CD4-positive, CD25-positive, alpha-beta regulatory T cell (primary cell): ENCODE measurements at regions not wholly inside any gene's neighbourhood (a gene's known extent, or its start where the extent isn't known, plus 50 kb on each side); places are given as distances from the start of the nearest gene placed in this dataset.

Experiments
- ATAC-seq, 2 donors: fragments of 150-1000 bp; cut with Tn5 transposase; one replicate each; pipeline ENCODE4 v1.10.0; 2021; ENCODE audit warnings: low read depth in 2 of 2, moderate number of reproducible peaks in 2 of 2, moderate library complexity in 1 of 2
- DNase-seq, 3 donors: peaks; one replicate each; pipeline versions ENCODE4 v3.0.0 to v3.0.0-alpha.2; 2012 to 2022; ENCODE audit warnings: mixed read lengths in 1 of 3
- H3K27ac ChIP-seq: one replicate; pipeline ENCODE4 v1.7.0; 2013; ENCODE audit warnings: mild to moderate bottlenecking, low read length; ENCODE audit not compliant: insufficient read depth, poor library complexity, severe bottlenecking
- H3K27me3 ChIP-seq: one replicate; pipeline ENCODE4 v1.7.0; 2013; ENCODE audit warnings: low read length; ENCODE audit not compliant: control insufficient read depth, insufficient read depth
- H3K36me3 ChIP-seq: one replicate; pipeline ENCODE4 v1.7.0; 2013; ENCODE audit warnings: mild to moderate bottlenecking, low read length, moderate library complexity; ENCODE audit not compliant: control insufficient read depth, insufficient read depth
- H3K4me1 ChIP-seq: 2 replicates; pipeline ENCODE4 v1.7.0; 2013; ENCODE audit warnings: mild to moderate bottlenecking, low read length; ENCODE audit not compliant: insufficient read depth, control insufficient read depth, poor library complexity, severe bottlenecking
- H3K4me3 ChIP-seq: one replicate; pipeline ENCODE4 v1.7.0; 2013; ENCODE audit warnings: low read depth, mild to moderate bottlenecking, low read length, moderate library complexity
- H3K9me3 ChIP-seq, 2 experiments: 1 replicate in 1 of 2; 2 replicates in 1 of 2; pipeline ENCODE4 v1.7.0; 2013; ENCODE audit warnings: low read length in 2 of 2, mild to moderate bottlenecking in 1 of 2, moderate library complexity in 1 of 2; ENCODE audit not compliant: control insufficient read depth in 2 of 2
- H3K27ac Mint-ChIP-seq, 3 donors: one replicate each; pipeline ENCODE4 v1.8.0; 2020 to 2022; ENCODE audit warnings: mild to moderate bottlenecking in 3 of 3, mixed read lengths in 3 of 3, moderate library complexity in 2 of 3
- H3K27me3 Mint-ChIP-seq: one replicate; pipeline ENCODE4 v1.8.0; 2022; ENCODE audit warnings: mild to moderate bottlenecking, mixed read lengths
- H3K36me3 Mint-ChIP-seq: one replicate; pipeline ENCODE4 v1.8.0; 2020; ENCODE audit warnings: mixed read lengths
- H3K4me1 Mint-ChIP-seq, 4 donors: one replicate each; pipeline ENCODE4 v1.8.0; 2020 to 2022; ENCODE audit warnings: mixed read lengths in 4 of 4, mild to moderate bottlenecking in 1 of 4
- H3K4me3 Mint-ChIP-seq, 4 donors: one replicate each; pipeline ENCODE4 v1.8.0; 2020 to 2022; ENCODE audit warnings: mild to moderate bottlenecking in 4 of 4, mixed read lengths in 4 of 4, moderate library complexity in 3 of 4
- H3K9me3 Mint-ChIP-seq, 7 donors: one replicate each; pipeline ENCODE4 v1.8.0; 2020 to 2022; ENCODE audit warnings: mixed read lengths in 7 of 7, mild to moderate bottlenecking in 3 of 7, moderate library complexity in 2 of 7

DNA sequence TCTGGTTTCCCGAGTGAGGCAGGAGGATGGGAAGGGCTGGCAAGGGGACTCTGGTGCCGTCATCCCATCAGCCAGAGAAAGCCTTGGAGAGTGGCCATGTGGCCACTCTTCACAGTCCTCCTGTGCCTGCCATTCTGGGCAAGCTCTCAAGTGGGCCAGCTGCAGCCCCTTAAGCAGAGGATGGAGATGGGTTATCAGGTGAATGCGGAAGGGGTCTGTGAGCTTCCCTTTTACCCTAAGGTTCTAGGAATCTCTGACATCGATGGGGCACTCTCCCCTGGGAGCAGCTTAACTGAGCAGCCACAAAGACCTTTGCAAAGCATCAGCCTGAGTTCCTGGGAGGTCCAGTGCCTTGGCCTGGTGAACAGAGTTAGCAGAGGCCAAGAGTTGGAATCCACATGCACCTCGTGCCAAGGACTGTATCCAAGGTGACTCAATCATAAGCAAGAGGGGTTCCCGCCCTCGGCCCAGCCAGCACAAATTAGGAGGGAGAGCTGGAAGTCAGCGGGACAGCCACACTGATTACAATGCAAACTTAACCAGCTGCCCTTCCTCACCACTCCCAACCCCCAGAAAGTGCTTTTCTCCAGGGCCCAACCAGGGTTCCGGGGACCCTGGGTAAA is 193.6 kb downstream of the BUD13 start:
- Histone ChIP-seq H3K4me3 (no peak overlapping the region), H3K27me3 (peaks cover 20% of the 10 kb centered on the region), H3K9me3 (no peaks in the 10 kb centered on the region), H3K4me1 (no peaks in the 10 kb centered on the region), H3K27ac (no peak overlapping the region), H3K36me3 (no peaks in the 10 kb centered on the region)
- no peaks in the 10 kb centered on the region for H3K36me3 Mint-ChIP-seq
- no peak overlapping the region for H3K4me3 Mint-ChIP-seq
- H3K27ac Mint-ChIP-seq = no peak overlapping the region
- DNase-seq = no peak
- peaks cover 0 to 4% (median 0%) of the 10 kb centered on the region in 7 donors for H3K9me3 Mint-ChIP-seq
- H3K4me1 Mint-ChIP-seq = no peaks in the 10 kb centered on the region
- H3K27me3 Mint-ChIP-seq = peaks cover 45% of the 10 kb centered on the region
- ATAC-seq = no peak

GRCh38 chr11:116577956-116578355 is 194.8 kb downstream of the BUD13 start:
- H3K9me3 ChIP-seq = no peaks in the 10 kb centered on the region
- ATAC-seq (no peak), DNase-seq (no peak)
- no peaks in the 10 kb centered on the region for H3K4me1 Mint-ChIP-seq
- H3K27me3 ChIP-seq = peaks cover 20% of the 10 kb centered on the region
- no peaks in the 10 kb centered on the region for H3K36me3 Mint-ChIP-seq
- no peak overlapping the region for H3K4me3 Mint-ChIP-seq
- H3K27me3 Mint-ChIP-seq = peaks cover 36% of the 10 kb centered on the region
- H3K36me3 ChIP-seq = no peaks in the 10 kb centered on the region
- peaks cover 0 to 4% (median 0%) of the 10 kb centered on the region in 7 donors for H3K9me3 Mint-ChIP-seq
- no peak overlapping the region for H3K4me3 ChIP-seq
- no peak overlapping the region for H3K27ac Mint-ChIP-seq
- H3K4me1 ChIP-seq = no peaks in the 10 kb centered on the region
- no peak overlapping the region for H3K27ac ChIP-seq

- Mint-ChIP-seq H3K9me3 (peaks cover 0 to 4% (median 0%) of the 10 kb centered on the region in 7 donors), H3K27ac (no peak overlapping the region), H3K4me1 (no peaks in the 10 kb centered on the region), H3K4me3 (no peak overlapping the region), H3K36me3 (no peaks in the 10 kb centered on the region), H3K27me3 (peaks cover 36% of the 10 kb centered on the region)
- Histone ChIP-seq H3K27ac (no peak overlapping the region), H3K27me3 (peaks cover 16% of the 10 kb centered on the region), H3K4me3 (no peak overlapping the region), H3K36me3 (no peaks in the 10 kb centered on the region), H3K4me1 (no peaks in the 10 kb centered on the region), H3K9me3 (no peaks in the 10 kb centered on the region)
- ATAC-seq (no peak), DNase-seq (no peak)
These were observed 195.5 kb downstream of the BUD13 start for GRCh38 chr11:116577273-116577672.

- peaks cover 0 to 4% (median 0%) of the 10 kb centered on the region in 7 donors for H3K9me3 Mint-ChIP-seq
- DNase-seq (no peak), ATAC-seq (no peak)
- Histone ChIP-seq H3K36me3 (no peaks in the 10 kb centered on the region), H3K27ac (no peak overlapping the region), H3K4me1 (no peaks in the 10 kb centered on the region), H3K9me3 (no peaks in the 10 kb centered on the region), H3K27me3 (peaks cover 11% of the 10 kb centered on the region), H3K4me3 (no peak overlapping the region)
- H3K36me3 Mint-ChIP-seq = no peaks in the 10 kb centered on the region
- H3K4me3 Mint-ChIP-seq = no peak overlapping the region
- no peaks in the 10 kb centered on the region for H3K4me1 Mint-ChIP-seq
- no peak overlapping the region for H3K27ac Mint-ChIP-seq
- H3K27me3 Mint-ChIP-seq = peaks cover 29% of the 10 kb centered on the region
These were observed 196.3 kb downstream of the BUD13 start for GRCh38 chr11:116576526-116576925.

- Mint-ChIP-seq H3K4me1 (no peaks in the 10 kb centered on the region), H3K27ac (no peak overlapping the region), H3K27me3 (no peaks in the 10 kb centered on the region), H3K9me3 (peaks cover 0 to 3% (median 0%) of the 10 kb centered on the region in 7 donors), H3K36me3 (no peaks in the 10 kb centered on the region), H3K4me3 (no peak overlapping the region)
- Histone ChIP-seq H3K27me3 (no peaks in the 10 kb centered on the region), H3K36me3 (no peaks in the 10 kb centered on the region), H3K4me3 (no peak overlapping the region), H3K9me3 (no peaks in the 10 kb centered on the region), H3K4me1 (no peaks in the 10 kb centered on the region), H3K27ac (no peak overlapping the region)
- no peak for ATAC-seq
- DNase-seq = no peak
These were observed 205.0 kb downstream of the BUD13 start for GRCh38 chr11:116567721-116568242.

- Mint-ChIP-seq H3K4me1 (no peaks in the 10 kb centered on the region), H3K27me3 (peaks cover 7% of the 10 kb centered on the region), H3K36me3 (no peaks in the 10 kb centered on the region), H3K4me3 (no peak overlapping the region), H3K9me3 (no peaks in the 10 kb centered on the region), H3K27ac (no peak overlapping the region)
- H3K9me3 ChIP-seq = no peaks in the 10 kb centered on the region
- no peak overlapping the region for H3K4me3 ChIP-seq
- H3K4me1 ChIP-seq = no peaks in the 10 kb centered on the region
- ATAC-seq (no peak), DNase-seq (no peak)
- H3K36me3 ChIP-seq = no peaks in the 10 kb centered on the region
- H3K27ac ChIP-seq = no peak overlapping the region
- H3K27me3 ChIP-seq = no peaks in the 10 kb centered on the region
These were observed 209.1 kb downstream of the BUD13 start for GRCh38 chr11:116563712-116564047.

DNA sequence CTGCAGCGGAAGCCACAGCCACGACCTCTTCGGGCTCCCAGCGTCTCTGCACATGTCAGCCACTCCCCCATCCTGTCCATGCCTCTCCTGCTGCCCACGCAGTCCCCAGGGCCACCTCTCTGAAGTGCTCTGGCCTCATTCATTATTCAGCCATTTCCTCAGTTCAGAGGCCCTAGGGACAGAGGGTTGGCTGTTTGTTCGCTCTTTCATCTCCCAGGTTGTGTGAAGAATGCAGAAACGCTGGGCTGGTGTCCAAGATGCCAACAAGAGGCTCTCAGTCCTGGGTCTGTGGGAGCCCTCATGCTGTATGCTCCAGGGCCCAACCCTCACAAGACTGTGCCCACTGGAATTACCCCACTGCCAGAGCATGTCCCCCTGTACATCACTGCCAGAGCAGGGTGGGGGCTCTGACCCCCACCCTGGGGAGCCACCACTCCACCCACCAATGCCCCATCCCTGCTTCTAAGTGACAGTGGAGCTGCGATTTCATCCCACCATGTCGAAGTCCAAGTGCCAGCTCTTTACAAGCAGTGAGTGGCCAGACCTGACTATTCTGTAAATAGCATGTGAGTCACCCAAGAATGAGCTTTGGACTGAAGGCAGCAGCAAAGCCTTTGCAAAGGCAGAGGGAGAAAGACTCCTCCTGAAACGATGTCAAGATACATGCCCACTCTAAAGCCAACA is 209.6 kb downstream of the BUD13 start:
- Mint-ChIP-seq H3K36me3 (no peaks in the 10 kb centered on the region), H3K9me3 (no peaks in the 10 kb centered on the region), H3K27me3 (peaks cover 7% of the 10 kb centered on the region), H3K4me1 (no peaks in the 10 kb centered on the region), H3K27ac (no peak overlapping the region), H3K4me3 (no peak overlapping the region)
- DNase-seq (no peak), ATAC-seq (no peak)
- Histone ChIP-seq H3K4me3 (no peak overlapping the region), H3K4me1 (no peaks in the 10 kb centered on the region), H3K27me3 (no peaks in the 10 kb centered on the region), H3K27ac (no peak overlapping the region), H3K36me3 (no peaks in the 10 kb centered on the region), H3K9me3 (no peaks in the 10 kb centered on the region)

GRCh38 chr11:116560589-116560988 is 212.2 kb downstream of the BUD13 start:
- Histone ChIP-seq H3K27ac (no peak overlapping the region), H3K27me3 (no peaks in the 10 kb centered on the region), H3K36me3 (no peaks in the 10 kb centered on the region), H3K4me1 (no peaks in the 10 kb centered on the region), H3K9me3 (no peaks in the 10 kb centered on the region), H3K4me3 (no peak overlapping the region)
- Mint-ChIP-seq H3K9me3 (no peaks in the 10 kb centered on the region), H3K4me1 (no peaks in the 10 kb centered on the region), H3K4me3 (no peak overlapping the region), H3K27me3 (peaks cover 9% of the 10 kb centered on the region), H3K27ac (no peak overlapping the region), H3K36me3 (no peaks in the 10 kb centered on the region)
- ATAC-seq = no peak
- DNase-seq = no peak
